PC-3 (cell line): ENCODE measurements at regions not wholly inside any gene's neighbourhood (a gene's known extent, or its start where the extent isn't known, plus 50 kb on each side); places are given as distances from the start of the nearest gene placed in this dataset.

ENCODE experiments used
- EZH2 ChIP-seq: fragments of 300-600 bp; sonication (generic); IDR thresholded peaks from one replicate; pipeline ENCODE4 v1.6.1; 2017; ENCODE audit warnings: antibody characterized with exemption, mild to moderate bottlenecking, low read length; ENCODE audit not compliant: unreplicated experiment
- TF ChIP-seq, protein P1 (sequence below): fragments of 300-600 bp; sonication (generic); conservative IDR thresholded peaks from 2 replicates; pipeline ENCODE4 v1.5.1; 2017; ENCODE audit warnings: antibody characterized with exemption, low read depth, mild to moderate bottlenecking, low read length

- no peak for TF ChIP-seq EZH2
- TF ChIP-seq, protein P1, sequence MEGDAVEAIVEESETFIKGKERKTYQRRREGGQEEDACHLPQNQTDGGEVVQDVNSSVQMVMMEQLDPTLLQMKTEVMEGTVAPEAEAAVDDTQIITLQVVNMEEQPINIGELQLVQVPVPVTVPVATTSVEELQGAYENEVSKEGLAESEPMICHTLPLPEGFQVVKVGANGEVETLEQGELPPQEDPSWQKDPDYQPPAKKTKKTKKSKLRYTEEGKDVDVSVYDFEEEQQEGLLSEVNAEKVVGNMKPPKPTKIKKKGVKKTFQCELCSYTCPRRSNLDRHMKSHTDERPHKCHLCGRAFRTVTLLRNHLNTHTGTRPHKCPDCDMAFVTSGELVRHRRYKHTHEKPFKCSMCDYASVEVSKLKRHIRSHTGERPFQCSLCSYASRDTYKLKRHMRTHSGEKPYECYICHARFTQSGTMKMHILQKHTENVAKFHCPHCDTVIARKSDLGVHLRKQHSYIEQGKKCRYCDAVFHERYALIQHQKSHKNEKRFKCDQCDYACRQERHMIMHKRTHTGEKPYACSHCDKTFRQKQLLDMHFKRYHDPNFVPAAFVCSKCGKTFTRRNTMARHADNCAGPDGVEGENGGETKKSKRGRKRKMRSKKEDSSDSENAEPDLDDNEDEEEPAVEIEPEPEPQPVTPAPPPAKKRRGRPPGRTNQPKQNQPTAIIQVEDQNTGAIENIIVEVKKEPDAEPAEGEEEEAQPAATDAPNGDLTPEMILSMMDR = no peak
Measured at GRCh38 chr1:115906627-115907026, 65.7 kb upstream of the NHLH2 start.
